ENCODE measurements at regions not wholly inside any gene's neighbourhood (a gene's known extent, or its start where the extent isn't known, plus 50 kb on each side); places are given as distances from the start of the nearest gene placed in this dataset.

DNA sequence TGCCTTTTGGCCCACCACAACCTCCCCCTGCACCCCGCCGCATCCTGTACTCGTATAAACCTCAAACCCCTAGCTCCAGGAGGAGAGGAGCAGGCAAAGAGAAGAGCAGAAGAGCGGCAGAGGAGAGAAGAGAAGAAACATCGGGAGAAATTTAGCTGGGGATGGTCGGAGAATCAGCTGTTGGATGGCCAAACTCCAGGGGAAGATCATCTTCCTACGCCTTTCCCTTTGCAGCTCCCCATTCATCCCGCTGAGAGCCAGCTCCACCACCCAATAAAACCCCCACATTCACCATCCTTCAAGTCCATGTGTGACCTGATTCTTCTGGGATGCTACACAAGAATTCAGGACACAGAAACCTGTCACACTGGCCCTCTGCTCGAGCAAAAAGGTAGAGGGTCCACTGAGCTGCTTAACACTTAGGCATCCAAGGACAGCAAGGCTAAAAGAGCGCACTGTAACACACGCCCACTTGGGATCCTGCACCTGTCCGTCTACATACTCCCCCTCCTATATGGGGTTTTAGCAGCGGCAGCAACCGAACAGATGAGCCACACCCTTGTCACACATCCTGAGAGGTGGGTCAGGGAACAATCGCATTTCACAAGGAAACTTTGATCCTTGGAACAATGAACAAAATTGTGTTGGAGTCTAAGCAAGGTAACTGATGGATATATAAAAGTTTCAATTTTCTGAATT is 51.6 kb upstream of the MIR17HG start:
- DNase-seq (ENCODE audit: low spot score) = no peak
- Histone ChIP-seq H3K4me1 (ENCODE audit: insufficient read depth) (no peaks in the 10 kb centered on the region), H3F3A (replicated peaks; ENCODE audit: low read depth) (no peaks in the 10 kb centered on the region), H3K4me3 (no peak overlapping the region), H3K36me3 (ENCODE audit: insufficient read depth) (no peaks in the 10 kb centered on the region), H3K4me2 (no peak overlapping the region), H3K27ac (ENCODE audit: low read depth) (no peak overlapping the region), H3K9me2 (ENCODE audit: insufficient read depth) (no peaks in the 10 kb centered on the region), H3K79me2 (replicated peaks; ENCODE audit: insufficient read depth) (no peaks in the 10 kb centered on the region), H3K27me3 (ENCODE audit: insufficient read depth) (no peaks in the 10 kb centered on the region), H2AFZ (peak overlapping the region; percentile 69; the same call in 1 of the 2 replicates), H4K20me1 (replicated peaks; ENCODE audit: insufficient read depth) (no peaks in the 10 kb centered on the region)
- H3K27ac Mint-ChIP-seq = no peak overlapping the region
- no peaks in the 10 kb centered on the region; the same call in 2 of the 3 replicates for H3K9me3 Mint-ChIP-seq
- no peak; the same call in 2 of the 3 replicates for ATAC-seq
- H3K27me3 Mint-ChIP-seq (ENCODE audit: insufficient read depth, low read depth, poor library complexity) = peaks cover 2% of the 10 kb centered on the region
- 0 out of 3 replicates have a peak, but pooled peaks cover 4% of the 10 kb centered on the region for H3K4me1 Mint-ChIP-seq
- no peak overlapping the region for H3K4me3 Mint-ChIP-seq
- TF ChIP-seq ZNF114 (CRISPR knock-in tag; IDR thresholded peaks at IDR 0.05) = no peak
- TF ChIP-seq, protein P1, sequence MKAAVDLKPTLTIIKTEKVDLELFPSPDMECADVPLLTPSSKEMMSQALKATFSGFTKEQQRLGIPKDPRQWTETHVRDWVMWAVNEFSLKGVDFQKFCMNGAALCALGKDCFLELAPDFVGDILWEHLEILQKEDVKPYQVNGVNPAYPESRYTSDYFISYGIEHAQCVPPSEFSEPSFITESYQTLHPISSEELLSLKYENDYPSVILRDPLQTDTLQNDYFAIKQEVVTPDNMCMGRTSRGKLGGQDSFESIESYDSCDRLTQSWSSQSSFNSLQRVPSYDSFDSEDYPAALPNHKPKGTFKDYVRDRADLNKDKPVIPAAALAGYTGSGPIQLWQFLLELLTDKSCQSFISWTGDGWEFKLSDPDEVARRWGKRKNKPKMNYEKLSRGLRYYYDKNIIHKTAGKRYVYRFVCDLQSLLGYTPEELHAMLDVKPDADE (IDR thresholded peaks at IDR 0.05) = no peak
- H3K36me3 Mint-ChIP-seq (ENCODE audit: low read depth) = no peaks in the 10 kb centered on the region

DNA sequence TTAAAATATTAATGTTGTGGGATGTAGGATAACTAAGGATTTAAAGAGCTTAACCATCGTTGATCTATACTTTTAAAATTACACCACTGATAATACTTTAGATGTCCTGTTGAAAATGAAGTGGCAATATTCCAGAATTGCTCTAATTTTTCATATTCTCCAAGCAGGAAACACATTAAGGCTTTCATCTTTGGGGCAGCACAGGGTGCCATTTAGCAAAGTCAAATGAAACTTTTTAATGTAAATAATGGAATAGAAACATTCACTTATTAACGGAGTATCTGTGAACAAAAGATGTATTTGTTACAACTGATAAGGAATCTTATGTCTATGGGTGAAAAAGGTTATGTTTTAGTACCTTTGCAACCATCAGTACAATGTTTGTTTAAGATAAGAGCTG is 50.0 kb upstream of the MIR17HG start:
- no peak for ATAC-seq
- H3K4me1 Mint-ChIP-seq = 0 out of 3 replicates have a peak, but pooled peaks cover 4% of the 10 kb centered on the region
- TF ChIP-seq, protein P2, sequence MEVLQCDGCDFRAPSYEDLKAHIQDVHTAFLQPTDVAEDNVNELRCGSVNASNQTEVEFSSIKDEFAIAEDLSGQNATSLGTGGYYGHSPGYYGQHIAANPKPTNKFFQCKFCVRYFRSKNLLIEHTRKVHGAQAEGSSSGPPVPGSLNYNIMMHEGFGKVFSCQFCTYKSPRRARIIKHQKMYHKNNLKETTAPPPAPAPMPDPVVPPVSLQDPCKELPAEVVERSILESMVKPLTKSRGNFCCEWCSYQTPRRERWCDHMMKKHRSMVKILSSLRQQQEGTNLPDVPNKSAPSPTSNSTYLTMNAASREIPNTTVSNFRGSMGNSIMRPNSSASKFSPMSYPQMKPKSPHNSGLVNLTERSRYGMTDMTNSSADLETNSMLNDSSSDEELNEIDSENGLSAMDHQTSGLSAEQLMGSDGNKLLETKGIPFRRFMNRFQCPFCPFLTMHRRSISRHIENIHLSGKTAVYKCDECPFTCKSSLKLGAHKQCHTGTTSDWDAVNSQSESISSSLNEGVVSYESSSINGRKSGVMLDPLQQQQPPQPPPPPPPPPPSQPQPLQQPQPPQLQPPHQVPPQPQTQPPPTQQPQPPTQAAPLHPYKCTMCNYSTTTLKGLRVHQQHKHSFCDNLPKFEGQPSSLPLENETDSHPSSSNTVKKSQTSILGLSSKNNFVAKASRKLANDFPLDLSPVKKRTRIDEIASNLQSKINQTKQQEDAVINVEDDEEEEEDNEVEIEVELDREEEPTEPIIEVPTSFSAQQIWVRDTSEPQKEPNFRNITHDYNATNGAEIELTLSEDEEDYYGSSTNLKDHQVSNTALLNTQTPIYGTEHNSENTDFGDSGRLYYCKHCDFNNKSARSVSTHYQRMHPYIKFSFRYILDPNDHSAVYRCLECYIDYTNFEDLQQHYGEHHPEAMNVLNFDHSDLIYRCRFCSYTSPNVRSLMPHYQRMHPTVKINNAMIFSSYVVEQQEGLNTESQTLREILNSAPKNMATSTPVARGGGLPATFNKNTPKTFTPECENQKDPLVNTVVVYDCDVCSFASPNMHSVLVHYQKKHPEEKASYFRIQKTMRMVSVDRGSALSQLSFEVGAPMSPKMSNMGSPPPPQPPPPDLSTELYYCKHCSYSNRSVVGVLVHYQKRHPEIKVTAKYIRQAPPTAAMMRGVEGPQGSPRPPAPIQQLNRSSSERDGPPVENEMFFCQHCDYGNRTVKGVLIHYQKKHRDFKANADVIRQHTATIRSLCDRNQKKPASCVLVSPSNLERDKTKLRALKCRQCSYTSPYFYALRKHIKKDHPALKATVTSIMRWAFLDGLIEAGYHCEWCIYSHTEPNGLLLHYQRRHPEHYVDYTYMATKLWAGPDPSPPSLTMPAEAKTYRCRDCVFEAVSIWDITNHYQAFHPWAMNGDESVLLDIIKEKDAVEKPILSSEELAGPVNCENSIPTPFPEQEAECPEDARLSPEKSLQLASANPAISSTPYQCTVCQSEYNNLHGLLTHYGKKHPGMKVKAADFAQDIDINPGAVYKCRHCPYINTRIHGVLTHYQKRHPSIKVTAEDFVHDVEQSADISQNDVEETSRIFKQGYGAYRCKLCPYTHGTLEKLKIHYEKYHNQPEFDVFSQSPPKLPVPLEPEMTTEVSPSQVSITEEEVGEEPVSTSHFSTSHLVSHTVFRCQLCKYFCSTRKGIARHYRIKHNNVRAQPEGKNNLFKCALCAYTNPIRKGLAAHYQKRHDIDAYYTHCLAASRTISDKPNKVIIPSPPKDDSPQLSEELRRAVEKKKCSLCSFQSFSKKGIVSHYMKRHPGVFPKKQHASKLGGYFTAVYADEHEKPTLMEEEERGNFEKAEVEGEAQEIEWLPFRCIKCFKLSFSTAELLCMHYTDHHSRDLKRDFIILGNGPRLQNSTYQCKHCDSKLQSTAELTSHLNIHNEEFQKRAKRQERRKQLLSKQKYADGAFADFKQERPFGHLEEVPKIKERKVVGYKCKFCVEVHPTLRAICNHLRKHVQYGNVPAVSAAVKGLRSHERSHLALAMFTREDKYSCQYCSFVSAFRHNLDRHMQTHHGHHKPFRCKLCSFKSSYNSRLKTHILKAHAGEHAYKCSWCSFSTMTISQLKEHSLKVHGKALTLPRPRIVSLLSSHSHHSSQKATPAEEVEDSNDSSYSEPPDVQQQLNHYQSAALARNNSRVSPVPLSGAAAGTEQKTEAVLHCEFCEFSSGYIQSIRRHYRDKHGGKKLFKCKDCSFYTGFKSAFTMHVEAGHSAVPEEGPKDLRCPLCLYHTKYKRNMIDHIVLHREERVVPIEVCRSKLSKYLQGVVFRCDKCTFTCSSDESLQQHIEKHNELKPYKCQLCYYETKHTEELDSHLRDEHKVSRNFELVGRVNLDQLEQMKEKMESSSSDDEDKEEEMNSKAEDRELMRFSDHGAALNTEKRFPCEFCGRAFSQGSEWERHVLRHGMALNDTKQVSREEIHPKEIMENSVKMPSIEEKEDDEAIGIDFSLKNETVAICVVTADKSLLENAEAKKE (CRISPR knock-in tag; IDR thresholded peaks at IDR 0.05) = no peak
- TF ChIP-seq JUNB (IDR thresholded peaks at IDR 0.05; ENCODE audit: unreplicated experiment) = no peak
- no peak for TF ChIP-seq POLR2AphosphoS5 (IDR thresholded peaks at IDR 0.05; ENCODE audit: low read depth)
- TF ChIP-seq EZH2phosphoT487 (IDR thresholded peaks at IDR 0.05; ENCODE audit: unreplicated experiment) = no peak
- TF ChIP-seq NANOG (IDR thresholded peaks at IDR 0.05; ENCODE audit: borderline replicate concordance) = no peak
- TF ChIP-seq CREB1 (CRISPR knock-in tag; IDR thresholded peaks at IDR 0.05; ENCODE audit: low read depth) = no peak
- TF ChIP-seq, protein P1 (IDR thresholded peaks at IDR 0.05) = no peak
- no peak for TF ChIP-seq EZH2 (IDR thresholded peaks at IDR 0.05; ENCODE audit: low read depth, unreplicated experiment)
- TF ChIP-seq ZNF331 (CRISPR knock-in tag; IDR thresholded peaks at IDR 0.05; ENCODE audit: low read depth) = no peak

More for the DNA sequence above, 50.0 kb upstream of the MIR17HG start:
- H3F3A ChIP-seq (replicated peaks; ENCODE audit: low read depth) = no peaks in the 10 kb centered on the region
- no peaks in the 10 kb centered on the region for H3K79me2 ChIP-seq (replicated peaks; ENCODE audit: insufficient read depth)
- H4K20me1 ChIP-seq (replicated peaks; ENCODE audit: insufficient read depth) = no peaks in the 10 kb centered on the region
- Mint-ChIP-seq H3K4me3 (no peak overlapping the region), H3K27ac (no peak overlapping the region), H3K36me3 (ENCODE audit: low read depth) (no peaks in the 10 kb centered on the region), H3K9me3 (no peaks in the 10 kb centered on the region; the same call in 2 of the 3 replicates), H3K27me3 (ENCODE audit: insufficient read depth, low read depth, poor library complexity) (peaks cover 2% of the 10 kb centered on the region)
- DNase-seq (ENCODE audit: low spot score) = no peak
- no peak overlapping the region for H3K27ac ChIP-seq (ENCODE audit: low read depth)
- H3K4me1 ChIP-seq (ENCODE audit: insufficient read depth) = no peaks in the 10 kb centered on the region
- H3K36me3 ChIP-seq (ENCODE audit: insufficient read depth) = no peaks in the 10 kb centered on the region
- H3K4me3 ChIP-seq = no peak overlapping the region
- H3K4me2 ChIP-seq = no peak overlapping the region
- no peaks in the 10 kb centered on the region for H3K9me2 ChIP-seq (ENCODE audit: insufficient read depth)
- H3K27me3 ChIP-seq (ENCODE audit: insufficient read depth) = no peaks in the 10 kb centered on the region
- no peak overlapping the region for H2AFZ ChIP-seq

All from GM23338 (cell line).